Aorta (tissue), 5 donors: ENCODE measurements at regions not wholly inside any gene's neighbourhood (a gene's known extent, or its start where the extent isn't known, plus 50 kb on each side); places are given as distances from the start of the nearest gene placed in this dataset.
A peak's percentile ranks its signal among the peaks of the same experiment; 100 is the strongest.

Experiments used
- ATAC-seq: fragments of 200-7000 bp; cut with Tn5 transposase; one replicate; pipeline ENCODE4 v1.9.1; 2022; ENCODE audit warnings: moderate library complexity; ENCODE audit not compliant: low FRiP score
- DNase-seq, 2 donors: peaks; one replicate each; pipeline ENCODE4 v3.0.0-alpha.2; 2020
- H3K27ac ChIP-seq, 2 donors: one replicate each; pipeline ENCODE4 v1.5.1; 2013; ENCODE audit warnings: low read length in 2 of 2, mild to moderate bottlenecking in 2 of 2, moderate library complexity in 2 of 2, control low read depth in 1 of 2, inconsistent platforms in 1 of 2, low read depth in 1 of 2
- H3K27me3 ChIP-seq, 2 donors: one replicate each; pipeline ENCODE4 v1.6.1; 2013; ENCODE audit warnings: control low read depth in 1 of 2, low read length in 1 of 2, mild to moderate bottlenecking in 1 of 2, moderate library complexity in 1 of 2; ENCODE audit not compliant: insufficient read depth in 2 of 2, control insufficient read depth in 1 of 2
- H3K36me3 ChIP-seq, 2 donors: one replicate each; pipeline ENCODE4 v1.6.1; 2013; ENCODE audit warnings: control low read depth in 1 of 2, low read length in 1 of 2, mild to moderate bottlenecking in 1 of 2; ENCODE audit not compliant: insufficient read depth in 2 of 2, control insufficient read depth in 1 of 2
- H3K4me1 ChIP-seq, 2 donors: one replicate each; pipeline ENCODE4 v1.6.1; 2013; ENCODE audit warnings: low read length in 2 of 2, control low read depth in 1 of 2, mild to moderate bottlenecking in 1 of 2, moderate library complexity in 1 of 2; ENCODE audit not compliant: insufficient read depth in 2 of 2, control insufficient read depth in 1 of 2
- H3K4me3 ChIP-seq, 2 donors: one replicate each; pipeline ENCODE4 v1.5.1; 2013; ENCODE audit warnings: low read length in 2 of 2, control low read depth in 1 of 2, mild to moderate bottlenecking in 1 of 2
- H3K9me3 ChIP-seq: one replicate; pipeline ENCODE4 v1.6.1; 2013; ENCODE audit warnings: mild to moderate bottlenecking, low read length; ENCODE audit not compliant: control insufficient read depth
- WGBS, 2 donors: extraction: QIAGEN DNeasy Blood & Tissue Kit; methylation state at CpG; one replicate each; pipeline ENCODE4 v1.1.7; 2013; 5-methylcytosine and 5-hydroxymethylcytosine counted together
- intact Hi-C, 2 donors: fragments of 100-400 bp; cut with DNase I; formaldehyde crosslinking; loops; one replicate each; pipeline versions ENCODE4 v1.14.2 to v1.15.0; 2022
- donor health status: healthy with polysubstance abuse.
- donor health status: Bipolar disorder and iron deficiency.
- donor health status: DM: no; HTN: no; CAD: no.
- donor health status: DM: no; HTN: no; CAD: no.
- donor health status: DM: yes; HTN: yes; CAD: no.

- ATAC-seq, result no peak
Measured at GRCh38 chr10:1894912-1895311, 157.6 kb upstream of the ADARB2 start.

GRCh38 chr10:1893941-1894340 is 156.6 kb upstream of the ADARB2 start:
- H3K9me3 ChIP-seq, result peaks cover 3% of the 10 kb centered on the region
- H3K4me1 ChIP-seq, result no peaks in the 10 kb centered on the region
- H3K4me3 ChIP-seq, result no peak overlapping the region
- WGBS, 2 donors, result 74 to 76% methylated on average over 9 of the region's 9 CpGs
- ATAC-seq (no peak), DNase-seq (no peak)
- H3K36me3 ChIP-seq, result no peaks in the 10 kb centered on the region
- H3K27me3 ChIP-seq, result no peaks in the 10 kb centered on the region
- intact Hi-C loops, result no loop called here
- no peak overlapping the region for H3K27ac ChIP-seq

More at GRCh38 chr10:1894912-1895311, 157.6 kb upstream of the ADARB2 start:
- Histone ChIP-seq H3K9me3 (peaks cover 5% of the 10 kb centered on the region), H3K27me3 (no peaks in the 10 kb centered on the region), H3K27ac (no peak overlapping the region), H3K4me3 (no peak overlapping the region), H3K4me1 (no peaks in the 10 kb centered on the region), H3K36me3 (no peaks in the 10 kb centered on the region)
- DNase-seq, result no peak
- WGBS, 2 donors, result 94 to 95% methylated on average over 4 of the region's 4 CpGs
- intact Hi-C loops, result no loop called here

- no peaks in the 10 kb centered on the region for H3K9me3 ChIP-seq
- no peaks in the 10 kb centered on the region for H3K4me1 ChIP-seq
- intact Hi-C loops, result no loop called here
- no peaks in the 10 kb centered on the region for H3K27me3 ChIP-seq
- no peak for ATAC-seq
- no peak overlapping the region for H3K27ac ChIP-seq
- DNase-seq, result no peak
- WGBS, 2 donors, result 65 to 74% methylated on average over 1 of the region's 1 CpG
- no peak overlapping the region for H3K4me3 ChIP-seq
- H3K36me3 ChIP-seq, result no peaks in the 10 kb centered on the region
Measured at GRCh38 chr10:1886039-1886438, 148.7 kb upstream of the ADARB2 start.

GRCh38 chr10:1882728-1883127 is 145.4 kb upstream of the ADARB2 start:
- WGBS, 2 donors, result 45 to 56% methylated on average over 4 of the region's 4 CpGs
- H3K9me3 ChIP-seq, result peaks cover 4% of the 10 kb centered on the region
- intact Hi-C loops, result no loop called here
- H3K27ac ChIP-seq, result no peak overlapping the region
- DNase-seq (no peak), ATAC-seq (no peak)
- H3K36me3 ChIP-seq, result no peaks in the 10 kb centered on the region
- H3K27me3 ChIP-seq, result peaks cover 0 to 2% of the 10 kb centered on the region in 2 donors
- no peak overlapping the region for H3K4me3 ChIP-seq
- no peaks in the 10 kb centered on the region for H3K4me1 ChIP-seq

- no peaks in the 10 kb centered on the region for H3K36me3 ChIP-seq
- ATAC-seq, result peak; percentile 29
- no peaks in the 10 kb centered on the region for H3K4me1 ChIP-seq
- peaks cover 0 to 2% of the 10 kb centered on the region in 2 donors for H3K27me3 ChIP-seq
- H3K9me3 ChIP-seq, result peaks cover 4% of the 10 kb centered on the region
- no peak overlapping the region for H3K4me3 ChIP-seq
- no peak overlapping the region for H3K27ac ChIP-seq
- intact Hi-C loops, result no loop called here
- no peak for DNase-seq
- 63 to 71% methylated on average over 12 of the region's 12 CpGs for WGBS, 2 donors
Measured at GRCh38 chr10:1882180-1882579, 144.9 kb upstream of the ADARB2 start.

- H3K4me3 ChIP-seq, result no peak overlapping the region
- no peak for DNase-seq
- H3K27ac ChIP-seq, result no peak overlapping the region
- ATAC-seq, result peak; percentile 22
- intact Hi-C loops, result no loop called here
- H3K9me3 ChIP-seq, result peaks cover 4% of the 10 kb centered on the region
- H3K4me1 ChIP-seq, result no peaks in the 10 kb centered on the region
- H3K36me3 ChIP-seq, result no peaks in the 10 kb centered on the region
- WGBS, 2 donors, result 92 to 93% methylated on average over 12 of the region's 12 CpGs
- H3K27me3 ChIP-seq, result peaks cover 0 to 2% of the 10 kb centered on the region in 2 donors
Measured at GRCh38 chr10:1881636-1882035, 144.3 kb upstream of the ADARB2 start.

GRCh38 chr10:1874533-1874932 is 137.2 kb upstream of the ADARB2 start:
- H3K4me1 ChIP-seq, result no peaks in the 10 kb centered on the region
- 77 to 82% methylated on average over 6 of the region's 6 CpGs for WGBS, 2 donors
- no peak overlapping the region for H3K27ac ChIP-seq
- DNase-seq (no peak), ATAC-seq (no peak)
- H3K36me3 ChIP-seq, result no peaks in the 10 kb centered on the region
- H3K27me3 ChIP-seq, result no peaks in the 10 kb centered on the region
- H3K9me3 ChIP-seq, result no peaks in the 10 kb centered on the region
- intact Hi-C loops, result no loop called here
- no peak overlapping the region for H3K4me3 ChIP-seq

- DNase-seq, result no peak
- intact Hi-C loops, result no loop called here
- Histone ChIP-seq H3K4me3 (no peak overlapping the region), H3K36me3 (no peaks in the 10 kb centered on the region), H3K4me1 (no peaks in the 10 kb centered on the region), H3K9me3 (no peaks in the 10 kb centered on the region), H3K27me3 (no peaks in the 10 kb centered on the region), H3K27ac (no peak overlapping the region)
- ATAC-seq, result no peak
- 59 to 61% methylated on average over 7 of the region's 7 CpGs for WGBS, 2 donors
Measured at GRCh38 chr10:1873661-1874315, 136.5 kb upstream of the ADARB2 start.

- DNase-seq (no peak), ATAC-seq (no peak)
- intact Hi-C loops, result no loop called here
- Histone ChIP-seq H3K4me1 (no peaks in the 10 kb centered on the region), H3K27me3 (no peaks in the 10 kb centered on the region), H3K9me3 (no peaks in the 10 kb centered on the region), H3K36me3 (no peaks in the 10 kb centered on the region), H3K4me3 (no peak overlapping the region), H3K27ac (no peak overlapping the region)
- WGBS, 2 donors, result 73 to 74% methylated on average over 7 of the region's 7 CpGs
Measured at GRCh38 chr10:1872151-1872726, 134.9 kb upstream of the ADARB2 start.
